GM23338 (cell line): ENCODE measurements at regions not wholly inside any gene's neighbourhood (a gene's known extent, or its start where the extent isn't known, plus 50 kb on each side); places are given as distances from the start of the nearest gene placed in this dataset.

Source experiments
- EZH2 ChIP-seq: fragments of 200-600 bp; sonication (generic); IDR thresholded peaks from one replicate; pipeline ENCODE4 v1.8.0; 2017; ENCODE audit warnings: antibody characterized with exemption, mild to moderate bottlenecking, low read depth; ENCODE audit not compliant: unreplicated experiment
- ZNF331 ChIP-seq: fragments of 250-450 bp; sonication (Bioruptor Pico); IDR thresholded peaks from 2 replicates; pipeline ENCODE4 v1.5.0; 2020; ENCODE audit warnings: low read depth, mild to moderate bottlenecking, moderate library complexity

GRCh38 chr5:98128271-98128670 lies 645.2 kb upstream of the RGMB start:
- TF ChIP-seq ZNF331 (CRISPR knock-in tag): no peak
- no peak for TF ChIP-seq EZH2
